ENCODE measurements at regions not wholly inside any gene's neighbourhood (a gene's known extent, or its start where the extent isn't known, plus 50 kb on each side); places are given as distances from the start of the nearest gene placed in this dataset.

GRCh38 chrX:30504309-30504708 lies 73.3 kb downstream of the TASL start:
- Histone ChIP-seq H2AFZ (no peak overlapping the region), H3K36me3 (replicated peaks; ENCODE audit: insufficient read depth, low read depth) (no peaks in the 10 kb centered on the region), H3K4me3 (no peak overlapping the region), H3K9me3 (ENCODE audit: low read depth) (no peaks in the 10 kb centered on the region), H3K79me2 (no peaks in the 10 kb centered on the region), H4K20me1 (ENCODE audit: insufficient read depth, poor library complexity, severe bottlenecking) (no peaks in the 10 kb centered on the region), H3K27ac (no peak overlapping the region), H3K4me1 (ENCODE audit: insufficient read depth) (no peaks in the 10 kb centered on the region), H3K9me2 (replicated peaks; ENCODE audit: insufficient read depth) (no peaks in the 10 kb centered on the region), H3K4me2 (no peak overlapping the region), H3K27me3 (no peaks in the 10 kb centered on the region)
- DNase-seq (ENCODE audit: low spot score): peak; percentile 44
- TF ChIP-seq CTCF (IDR thresholded peaks at IDR 0.05; ENCODE audit: poor library complexity) (peak; percentile 69), EZH2 (IDR thresholded peaks at IDR 0.05; ENCODE audit: borderline replicate concordance) (no peak)
- 6% methylated on average over 2 of the region's 2 CpGs for WGBS (ENCODE audit: low lambda C conversion rate, missing lambda C conversion rate)

GRCh38 chrX:30495468-30495867 lies 82.1 kb downstream of the TASL start:
- Histone ChIP-seq H3K27me3 (no peaks in the 10 kb centered on the region), H3K4me1 (ENCODE audit: insufficient read depth) (no peaks in the 10 kb centered on the region), H3K36me3 (replicated peaks; ENCODE audit: insufficient read depth, low read depth) (no peaks in the 10 kb centered on the region), H2AFZ (no peak overlapping the region), H3K9me3 (ENCODE audit: low read depth) (no peaks in the 10 kb centered on the region), H3K27ac (no peak overlapping the region), H3K79me2 (no peaks in the 10 kb centered on the region), H3K4me2 (no peak overlapping the region), H3K9me2 (replicated peaks; ENCODE audit: insufficient read depth) (no peaks in the 10 kb centered on the region), H4K20me1 (ENCODE audit: insufficient read depth, poor library complexity, severe bottlenecking) (no peaks in the 10 kb centered on the region), H3K4me3 (no peak overlapping the region)
- no peak for DNase-seq (ENCODE audit: low spot score)
- TF ChIP-seq CTCF (IDR thresholded peaks at IDR 0.05; ENCODE audit: poor library complexity) (no peak), EZH2phosphoT487 (IDR thresholded peaks at IDR 0.05; ENCODE audit: low read depth, severe bottlenecking, unreplicated experiment) (no peak), EZH2 (IDR thresholded peaks at IDR 0.05; ENCODE audit: borderline replicate concordance) (no peak)
- 61% methylated on average over 1 of the region's 1 CpG for WGBS (ENCODE audit: low lambda C conversion rate, missing lambda C conversion rate)

GRCh38 chrX:30493348-30493747 lies 84.2 kb downstream of the TASL start:
- TF ChIP-seq EZH2phosphoT487 (IDR thresholded peaks at IDR 0.05; ENCODE audit: low read depth, severe bottlenecking, unreplicated experiment): no peak
- no peak overlapping the region for H3K27ac ChIP-seq
- no peak for DNase-seq (ENCODE audit: low spot score)
- no peak overlapping the region for H2AFZ ChIP-seq
- H4K20me1 ChIP-seq (ENCODE audit: insufficient read depth, poor library complexity, severe bottlenecking): no peaks in the 10 kb centered on the region
- WGBS (ENCODE audit: low lambda C conversion rate, missing lambda C conversion rate): 57% methylated on average over 1 of the region's 1 CpG
- H3K4me3 ChIP-seq: no peak overlapping the region
- H3K4me1 ChIP-seq (ENCODE audit: insufficient read depth): no peaks in the 10 kb centered on the region
- H3K9me3 ChIP-seq (ENCODE audit: low read depth): no peaks in the 10 kb centered on the region
- no peaks in the 10 kb centered on the region for H3K27me3 ChIP-seq
- no peaks in the 10 kb centered on the region for H3K36me3 ChIP-seq (replicated peaks; ENCODE audit: insufficient read depth, low read depth)
- H3K9me2 ChIP-seq (replicated peaks; ENCODE audit: insufficient read depth): no peaks in the 10 kb centered on the region
- no peak overlapping the region for H3K4me2 ChIP-seq
- no peaks in the 10 kb centered on the region for H3K79me2 ChIP-seq

GRCh38 chrX:30489323-30489722 lies 88.2 kb downstream of the TASL start:
- no peaks in the 10 kb centered on the region for H3K36me3 ChIP-seq (replicated peaks; ENCODE audit: insufficient read depth, low read depth)
- H2AFZ ChIP-seq: no peak overlapping the region
- no peaks in the 10 kb centered on the region for H3K9me3 ChIP-seq (ENCODE audit: low read depth)
- TF ChIP-seq EZH2phosphoT487 (IDR thresholded peaks at IDR 0.05; ENCODE audit: low read depth, severe bottlenecking, unreplicated experiment) (no peak), EZH2 (IDR thresholded peaks at IDR 0.05; ENCODE audit: borderline replicate concordance) (no peak), CTCF (IDR thresholded peaks at IDR 0.05; ENCODE audit: poor library complexity) (no peak)
- no peak overlapping the region for H3K27ac ChIP-seq
- no peak overlapping the region for H3K4me3 ChIP-seq
- no peaks in the 10 kb centered on the region for H3K9me2 ChIP-seq (replicated peaks; ENCODE audit: insufficient read depth)
- no peaks in the 10 kb centered on the region for H3K79me2 ChIP-seq
- H3K4me2 ChIP-seq: no peak overlapping the region
- H3K4me1 ChIP-seq (ENCODE audit: insufficient read depth): no peaks in the 10 kb centered on the region
- no peak for DNase-seq (ENCODE audit: low spot score)
- 78% methylated on average over 2 of the region's 2 CpGs for WGBS (ENCODE audit: low lambda C conversion rate, missing lambda C conversion rate)
- H4K20me1 ChIP-seq (ENCODE audit: insufficient read depth, poor library complexity, severe bottlenecking): no peaks in the 10 kb centered on the region
- no peaks in the 10 kb centered on the region for H3K27me3 ChIP-seq
